ENCODE measurements at regions not wholly inside any gene's neighbourhood (a gene's known extent, or its start where the extent isn't known, plus 50 kb on each side); places are given as distances from the start of the nearest gene placed in this dataset.

GRCh38 chr4:148522995-148523394, 80.8 kb upstream of the NR3C2 start:
- no peak for DNase-seq

- no peak for DNase-seq
These were observed 73.0 kb upstream of the NR3C2 start for GRCh38 chr4:148515248-148515647.

- DNase-seq, result no peak
These were observed 72.4 kb upstream of the NR3C2 start for GRCh38 chr4:148514581-148514980.

- DNase-seq, result no peak
These were observed 71.8 kb upstream of the NR3C2 start for GRCh38 chr4:148514041-148514440.

GRCh38 chr4:148510211-148510610, 68.0 kb upstream of the NR3C2 start:
- DNase-seq, result no peak

GRCh38 chr4:148503681-148504080, 61.5 kb upstream of the NR3C2 start:
- DNase-seq, result no peak

- no peak for DNase-seq
These were observed 55.0 kb upstream of the NR3C2 start for GRCh38 chr4:148497258-148497657.

- DNase-seq, result no peak
These were observed 53.2 kb upstream of the NR3C2 start for GRCh38 chr4:148495463-148495862.
